Prostate gland (tissue), 2 donors: ENCODE measurements at regions not wholly inside any gene's neighbourhood (a gene's known extent, or its start where the extent isn't known, plus 50 kb on each side); places are given as distances from the start of the nearest gene placed in this dataset.

ENCODE experiments used
- CTCF ChIP-seq, 4 experiments: fragments of 200-600 bp in 2 of 4; fragments of 450-650 bp in 2 of 4; sonication (generic) in 2 of 4; IDR thresholded peaks; 1 replicate in 3 of 4; 2 replicates in 1 of 4; pipeline ENCODE4 v1.5.1; 2016 to 2019; ENCODE audit warnings: antibody characterized with exemption in 4 of 4, mild to moderate bottlenecking in 2 of 4, moderate library complexity in 2 of 4
- POLR2A ChIP-seq: fragments of 450-650 bp; IDR thresholded peaks from one replicate; pipeline ENCODE4 v1.6.1; 2016; ENCODE audit warnings: antibody characterized with exemption, mild to moderate bottlenecking

GRCh38 chr1:115437196-115437595 lies 99.1 kb upstream of the NGF start:
- TF ChIP-seq POLR2A = no peak
- no peak for TF ChIP-seq CTCF (IDR thresholded peaks at IDR 0.05)
